Neuronal stem cell (in vitro differentiated cells): ENCODE measurements at regions not wholly inside any gene's neighbourhood (a gene's known extent, or its start where the extent isn't known, plus 50 kb on each side); places are given as distances from the start of the nearest gene placed in this dataset.
A peak's percentile ranks its signal among the peaks of the same experiment; 100 is the strongest.

Experiments
- DNase-seq: peaks from one replicate; pipeline ENCODE4 v3.0.0-alpha.2; 2013; ENCODE audit warnings: low spot score
- H2AFZ ChIP-seq: one replicate; pipeline ENCODE4 v1.6.1; 2013; ENCODE audit warnings: mild to moderate bottlenecking, low read length, inconsistent platforms
- H2AK5ac ChIP-seq: 2 replicates; pipeline ENCODE4 v1.6.1; 2013; ENCODE audit warnings: low read depth, mild to moderate bottlenecking, inconsistent platforms, low read length, moderate library complexity, mixed read lengths
- H2BK120ac ChIP-seq: 2 replicates; pipeline ENCODE4 v1.6.1; 2013; ENCODE audit warnings: low read depth, mild to moderate bottlenecking, inconsistent platforms, low read length, moderate library complexity, mixed read lengths
- H2BK12ac ChIP-seq: one replicate; pipeline ENCODE4 v1.6.1; 2013; ENCODE audit warnings: low read length, inconsistent platforms
- H2BK15ac ChIP-seq: 2 replicates; pipeline ENCODE4 v1.6.1; 2013; ENCODE audit warnings: mild to moderate bottlenecking, low read length, inconsistent platforms, mixed read lengths
- H2BK5ac ChIP-seq: one replicate; pipeline ENCODE4 v1.6.1; 2013; ENCODE audit warnings: inconsistent platforms, mild to moderate bottlenecking, low read length, moderate library complexity
- H3K14ac ChIP-seq: one replicate; pipeline ENCODE4 v1.6.1; 2013; ENCODE audit warnings: low read length, inconsistent platforms
- H3K18ac ChIP-seq: 2 replicates; pipeline ENCODE4 v1.6.1; 2013; ENCODE audit warnings: low read length, inconsistent platforms
- H3K23ac ChIP-seq: 2 replicates; pipeline ENCODE4 v1.6.1; 2013; ENCODE audit warnings: low read depth, mild to moderate bottlenecking, mixed read lengths, low read length, inconsistent platforms; ENCODE audit not compliant: poor library complexity
- H3K27ac ChIP-seq: replicated peaks from 3 replicates; pipeline ENCODE4 v1.5.1; 2013; ENCODE audit warnings: low read length, inconsistent platforms
- H3K27me3 ChIP-seq, 3 experiments: 2 replicates each; pipeline ENCODE4 v1.6.1; 2013; ENCODE audit warnings: low read length in 3 of 3, mild to moderate bottlenecking in 2 of 3, inconsistent platforms in 1 of 3, low read depth in 1 of 3, mixed read lengths in 1 of 3, moderate library complexity in 1 of 3; ENCODE audit not compliant: control insufficient read depth in 3 of 3, insufficient read depth in 3 of 3
- H3K36me3 ChIP-seq, 2 donors: replicated peaks in 1 of 2; 2 replicates each; pipeline ENCODE4 v1.6.1; 2013; ENCODE audit warnings: low read length in 2 of 2; ENCODE audit not compliant: control insufficient read depth in 2 of 2, insufficient read depth in 2 of 2
- H3K4ac ChIP-seq: 2 replicates; pipeline ENCODE4 v1.6.1; 2013; ENCODE audit warnings: inconsistent platforms, mild to moderate bottlenecking, low read length, moderate library complexity
- H3K4me1 ChIP-seq, 2 donors: 1 replicate in 1 of 2; 2 replicates in 1 of 2; pipeline ENCODE4 v1.6.1; 2013; ENCODE audit warnings: low read length in 2 of 2, low read depth in 1 of 2; ENCODE audit not compliant: control insufficient read depth in 2 of 2, insufficient read depth in 1 of 2
- H3K4me2 ChIP-seq: one replicate; pipeline ENCODE4 v1.6.1; 2013; ENCODE audit warnings: mild to moderate bottlenecking, low read length, inconsistent platforms; ENCODE audit not compliant: insufficient read depth, poor library complexity, severe bottlenecking
- H3K4me3 ChIP-seq, 2 donors: 2 replicates each; pipeline ENCODE4 v1.5.1; 2013; ENCODE audit warnings: low read length in 2 of 2, mild to moderate bottlenecking in 2 of 2, inconsistent platforms in 1 of 2, moderate library complexity in 1 of 2
- H3K79me1 ChIP-seq: one replicate; pipeline ENCODE4 v1.6.1; 2013; ENCODE audit warnings: low read depth, mild to moderate bottlenecking, inconsistent platforms, low read length, moderate library complexity
- H3K9ac ChIP-seq: one replicate; pipeline ENCODE4 v1.6.1; 2013; ENCODE audit warnings: mild to moderate bottlenecking, low read depth, low read length, inconsistent platforms; ENCODE audit not compliant: poor library complexity
- H3K9me3 ChIP-seq, 2 donors: replicated peaks in 1 of 2; 2 replicates each; pipeline versions ENCODE3 to v1.6.1; 2013; ENCODE audit warnings: low read length in 2 of 2, mild to moderate bottlenecking in 2 of 2, inconsistent platforms in 1 of 2, low read depth in 1 of 2, mixed read lengths in 1 of 2, moderate library complexity in 1 of 2; ENCODE audit not compliant: control insufficient read depth in 2 of 2, insufficient read depth in 1 of 2
- H4K8ac ChIP-seq: one replicate; pipeline ENCODE4 v1.6.1; 2013; ENCODE audit warnings: low read depth, mild to moderate bottlenecking, inconsistent platforms, low read length, moderate library complexity
- H4K91ac ChIP-seq: one replicate; pipeline ENCODE4 v1.6.1; 2013; ENCODE audit warnings: low read length, low read depth, mild to moderate bottlenecking, inconsistent platforms; ENCODE audit not compliant: poor library complexity
- WGBS, 2 donors: extraction: QIAGEN DNeasy Blood & Tissue Kit; methylation state at CpG; one replicate each; pipeline ENCODE4 v1.1.7; 2013; ENCODE audit warnings: missing lambda C conversion rate in 2 of 2, mixed read lengths in 1 of 2; ENCODE audit not compliant: insufficient read length in 2 of 2, insufficient replicate concordance in 1 of 2; ENCODE audit errors: extremely low coverage in 2 of 2; 5-methylcytosine and 5-hydroxymethylcytosine counted together

DNA sequence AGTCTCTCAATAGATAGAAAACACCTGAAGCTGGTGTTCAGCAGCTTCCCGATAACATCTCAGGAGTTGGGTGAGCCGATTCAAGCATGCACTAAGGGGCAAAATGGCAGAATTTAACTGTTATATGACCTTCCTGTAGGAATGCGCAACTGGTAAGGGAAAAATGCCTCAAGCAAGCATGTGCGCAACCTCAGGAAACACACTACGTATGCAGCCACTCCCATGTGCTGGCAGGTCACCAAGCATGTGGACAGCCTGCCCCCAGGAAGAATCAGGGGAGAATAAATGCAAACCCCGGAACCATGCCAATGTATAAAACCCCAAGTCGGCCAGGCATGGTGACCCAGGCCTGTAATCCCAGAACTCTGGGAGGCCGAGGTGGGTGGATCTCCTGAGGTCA lies 645.6 kb downstream of the NYAP2 start:
- H2AFZ ChIP-seq, result no peak overlapping the region
- H3K4ac ChIP-seq, result no peak overlapping the region
- H3K27ac ChIP-seq, result no peak overlapping the region
- H2AK5ac ChIP-seq, result no peak overlapping the region
- no peak overlapping the region for H3K14ac ChIP-seq
- no CpG with 5 or more reads among the region's 8 CpGs for WGBS, 2 donors
- no peak overlapping the region for H4K91ac ChIP-seq
- no peak overlapping the region for H2BK15ac ChIP-seq
- DNase-seq, result no peak
- H3K23ac ChIP-seq, result no peak overlapping the region
- H3K36me3 ChIP-seq, result no peaks in the 10 kb centered on the region
- H2BK120ac ChIP-seq, result no peak overlapping the region
- H3K27me3 ChIP-seq, result no peaks in the 10 kb centered on the region
- no peak overlapping the region for H3K9ac ChIP-seq
- no peaks in the 10 kb centered on the region for H3K9me3 ChIP-seq
- H3K4me1 ChIP-seq, result peaks cover 4 to 13% of the 10 kb centered on the region in 2 donors
- no peak overlapping the region for H4K8ac ChIP-seq
- H3K79me1 ChIP-seq, result no peaks in the 10 kb centered on the region
- no peak overlapping the region for H3K18ac ChIP-seq
- H3K4me3 ChIP-seq, result no peak overlapping the region
- H2BK12ac ChIP-seq, result no peak overlapping the region
- no peak overlapping the region for H3K4me2 ChIP-seq
- no peak overlapping the region for H2BK5ac ChIP-seq

DNA sequence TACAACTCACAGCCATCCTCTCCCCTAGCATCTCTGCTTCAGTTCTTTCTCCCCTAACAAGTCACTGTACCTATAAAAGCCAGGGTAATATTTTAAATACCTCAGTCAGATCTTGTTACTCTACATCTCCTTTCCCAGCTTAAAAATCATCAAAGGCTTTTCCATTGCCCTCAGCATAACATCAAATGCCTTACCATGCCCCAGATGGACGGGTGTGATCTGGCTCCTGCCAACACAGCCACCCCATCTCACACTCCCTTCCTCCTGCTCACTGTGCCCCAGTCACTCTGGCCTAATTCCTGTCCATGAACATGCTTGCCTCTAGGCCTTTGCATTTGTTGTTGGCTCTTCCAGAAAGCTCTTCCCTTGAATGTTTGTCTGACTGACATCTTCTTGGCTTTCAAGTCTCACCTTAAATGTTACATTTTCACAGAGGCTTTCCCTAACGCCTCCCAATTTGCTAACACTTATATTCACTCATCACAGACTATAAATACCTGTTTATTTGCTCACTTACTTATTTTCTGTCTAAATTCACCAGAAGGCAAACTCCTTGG lies 640.9 kb downstream of the NYAP2 start:
- Histone ChIP-seq H2BK12ac (no peak overlapping the region), H3K4me1 (no peaks in the 10 kb centered on the region), H3K27me3 (no peaks in the 10 kb centered on the region), H2AK5ac (no peak overlapping the region), H2BK120ac (no peak overlapping the region), H4K8ac (no peak overlapping the region), H3K79me1 (no peaks in the 10 kb centered on the region), H3K27ac (no peak overlapping the region), H3K9ac (no peak overlapping the region), H3K4ac (no peak overlapping the region), H3K9me3 (peaks cover 0 to 33% of the 10 kb centered on the region in 2 donors), H2BK15ac (no peak overlapping the region), H3K23ac (no peak overlapping the region), H3K36me3 (no peaks in the 10 kb centered on the region), H3K18ac (no peak overlapping the region), H3K4me3 (no peak overlapping the region), H2AFZ (peak overlapping the region; percentile 36), H3K4me2 (no peak overlapping the region), H4K91ac (no peak overlapping the region), H2BK5ac (no peak overlapping the region), H3K14ac (no peak overlapping the region)
- DNase-seq, result no peak
- WGBS, 2 donors, result no CpG with 5 or more reads among the region's 2 CpGs

DNA sequence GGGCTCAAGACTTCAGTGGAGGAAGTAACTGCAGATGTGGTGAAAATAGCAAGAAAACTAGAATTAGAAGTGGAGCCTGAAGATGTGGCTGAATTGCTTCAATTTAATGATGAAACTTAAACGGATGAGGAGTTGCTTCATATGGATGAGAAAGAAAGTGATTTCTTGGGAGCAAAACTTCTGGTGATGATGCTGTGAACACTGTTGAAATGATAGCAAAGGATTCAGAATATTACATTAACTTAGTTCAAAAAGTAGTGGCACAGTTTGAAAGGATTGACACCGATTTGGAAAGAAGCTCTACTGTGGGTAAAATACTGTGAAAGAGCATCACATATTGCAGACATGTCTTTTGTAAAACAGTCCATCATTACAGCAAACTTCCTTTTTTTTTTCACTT lies 638.0 kb downstream of the NYAP2 start:
- no peak overlapping the region for H2AK5ac ChIP-seq
- DNase-seq, result no peak
- peaks cover under 1 to 9% of the 10 kb centered on the region in 2 donors for H3K4me1 ChIP-seq
- H3K79me1 ChIP-seq, result no peaks in the 10 kb centered on the region
- H3K4me2 ChIP-seq, result no peak overlapping the region
- H3K14ac ChIP-seq, result no peak overlapping the region
- no peak overlapping the region for H2BK15ac ChIP-seq
- H3K18ac ChIP-seq, result no peak overlapping the region
- no peak overlapping the region for H4K8ac ChIP-seq
- H2BK12ac ChIP-seq, result no peak overlapping the region
- no peaks in the 10 kb centered on the region for H3K27me3 ChIP-seq
- no peak overlapping the region for H3K27ac ChIP-seq
- no peak overlapping the region for H3K4me3 ChIP-seq
- H4K91ac ChIP-seq, result no peak overlapping the region
- no peak overlapping the region for H3K9ac ChIP-seq
- peaks cover 0 to 44% of the 10 kb centered on the region in 2 donors for H3K9me3 ChIP-seq
- H3K36me3 ChIP-seq, result no peaks in the 10 kb centered on the region
- H3K23ac ChIP-seq, result no peak overlapping the region
- H2BK5ac ChIP-seq, result no peak overlapping the region
- no peak overlapping the region for H2BK120ac ChIP-seq
- H3K4ac ChIP-seq, result no peak overlapping the region
- WGBS, 2 donors, result no CpG with 5 or more reads among the region's 2 CpGs
- H2AFZ ChIP-seq, result no peak overlapping the region

DNA sequence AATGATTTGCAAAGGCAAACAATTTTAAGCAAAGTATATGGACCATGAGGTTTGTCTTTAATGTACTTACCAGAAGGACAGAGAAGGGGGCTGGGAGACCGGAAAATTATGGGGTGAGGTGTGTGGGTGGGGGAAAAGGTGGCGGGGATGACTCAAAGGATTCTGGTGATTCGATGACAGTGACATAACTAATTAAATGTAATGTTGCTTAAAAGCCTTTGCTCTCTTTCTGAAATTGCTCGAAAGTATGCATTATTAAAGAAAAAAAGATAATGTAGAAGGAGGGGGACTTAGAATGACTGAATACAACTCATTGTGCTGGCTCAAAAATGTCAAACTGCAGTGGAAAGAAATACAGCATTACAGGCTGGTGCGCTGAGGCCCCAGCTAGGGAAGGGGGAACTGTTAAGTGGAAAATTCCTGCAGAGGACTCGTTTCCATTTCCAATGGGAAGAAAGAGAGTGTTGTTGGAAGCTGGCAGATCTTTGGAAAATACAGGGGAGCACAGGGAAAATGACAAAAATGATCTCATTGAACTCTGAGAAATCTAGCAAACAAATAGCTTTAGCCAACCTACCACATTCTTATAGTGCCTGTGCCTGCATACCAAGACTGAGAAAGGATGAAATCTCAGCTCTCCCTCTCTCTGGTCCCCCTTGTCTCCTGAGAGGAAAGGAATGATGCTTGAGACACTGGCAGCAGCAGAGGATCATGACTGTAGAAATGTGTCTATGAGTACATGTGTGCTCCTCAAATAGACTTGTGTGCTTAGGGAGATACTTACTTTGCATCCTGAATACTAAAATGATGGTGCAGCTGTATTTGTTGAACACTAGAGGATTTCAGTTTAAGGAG lies 632.4 kb downstream of the NYAP2 start:
- H3K14ac ChIP-seq, result no peak overlapping the region
- no peaks in the 10 kb centered on the region for H3K27me3 ChIP-seq
- no CpG with 5 or more reads among the region's 6 CpGs for WGBS, 2 donors
- peak overlapping the region; percentile 69 for H3K4me2 ChIP-seq
- H3K4me3 ChIP-seq, result peak overlapping the region in 1 of 2 donors; percentile 29
- no peak overlapping the region for H2BK5ac ChIP-seq
- no peak overlapping the region for H3K27ac ChIP-seq
- no peak overlapping the region for H2BK120ac ChIP-seq
- H3K36me3 ChIP-seq, result no peaks in the 10 kb centered on the region
- H4K91ac ChIP-seq, result no peak overlapping the region
- peaks cover 11 to 27% of the 10 kb centered on the region in 2 donors for H3K4me1 ChIP-seq
- H2BK15ac ChIP-seq, result no peak overlapping the region
- DNase-seq, result peak; percentile 27
- no peaks in the 10 kb centered on the region for H3K79me1 ChIP-seq
- no peak overlapping the region for H2AK5ac ChIP-seq
- H3K9ac ChIP-seq, result no peak overlapping the region
- H3K23ac ChIP-seq, result no peak overlapping the region
- peaks cover 0 to 22% of the 10 kb centered on the region in 2 donors for H3K9me3 ChIP-seq
- no peak overlapping the region for H3K4ac ChIP-seq
- H2AFZ ChIP-seq, result peak overlapping the region; percentile 79
- H4K8ac ChIP-seq, result no peak overlapping the region
- H2BK12ac ChIP-seq, result no peak overlapping the region
- H3K18ac ChIP-seq, result no peak overlapping the region
